ENCODE measurements at regions not wholly inside any gene's neighbourhood (a gene's known extent, or its start where the extent isn't known, plus 50 kb on each side); places are given as distances from the start of the nearest gene placed in this dataset.

DNA sequence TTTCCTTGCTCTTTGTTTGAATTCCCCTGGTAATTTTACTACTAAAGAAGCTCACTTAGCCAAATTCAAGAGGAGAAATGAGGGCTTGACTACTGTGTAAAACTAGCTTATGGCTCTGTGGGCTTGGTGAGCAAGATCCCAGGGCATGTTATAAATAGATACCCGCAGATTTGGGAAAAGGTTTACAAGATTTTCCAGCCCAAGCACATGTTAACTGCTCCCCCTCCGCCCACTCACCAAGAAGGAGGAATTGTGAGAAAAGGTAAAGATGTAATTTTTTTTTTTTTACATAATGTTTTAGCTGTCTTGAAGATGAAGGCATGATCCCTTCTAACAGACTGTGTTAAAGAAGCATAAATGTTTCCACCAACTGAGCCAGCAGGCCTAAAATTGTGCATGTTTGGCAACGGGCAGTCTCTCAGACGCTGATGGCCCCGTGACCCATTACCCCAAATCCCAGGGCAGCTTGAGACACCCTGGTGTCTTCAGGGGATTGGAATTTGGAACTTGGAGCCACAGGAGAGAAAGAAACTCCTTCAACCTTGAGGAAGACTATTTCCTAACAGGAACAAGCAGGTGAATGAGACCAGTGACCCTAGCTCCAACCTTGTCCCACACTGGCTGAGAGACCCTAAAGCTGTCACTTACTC, 429.8 kb upstream of the CELF2 start:
- no peak for FAIRE-seq

DNA sequence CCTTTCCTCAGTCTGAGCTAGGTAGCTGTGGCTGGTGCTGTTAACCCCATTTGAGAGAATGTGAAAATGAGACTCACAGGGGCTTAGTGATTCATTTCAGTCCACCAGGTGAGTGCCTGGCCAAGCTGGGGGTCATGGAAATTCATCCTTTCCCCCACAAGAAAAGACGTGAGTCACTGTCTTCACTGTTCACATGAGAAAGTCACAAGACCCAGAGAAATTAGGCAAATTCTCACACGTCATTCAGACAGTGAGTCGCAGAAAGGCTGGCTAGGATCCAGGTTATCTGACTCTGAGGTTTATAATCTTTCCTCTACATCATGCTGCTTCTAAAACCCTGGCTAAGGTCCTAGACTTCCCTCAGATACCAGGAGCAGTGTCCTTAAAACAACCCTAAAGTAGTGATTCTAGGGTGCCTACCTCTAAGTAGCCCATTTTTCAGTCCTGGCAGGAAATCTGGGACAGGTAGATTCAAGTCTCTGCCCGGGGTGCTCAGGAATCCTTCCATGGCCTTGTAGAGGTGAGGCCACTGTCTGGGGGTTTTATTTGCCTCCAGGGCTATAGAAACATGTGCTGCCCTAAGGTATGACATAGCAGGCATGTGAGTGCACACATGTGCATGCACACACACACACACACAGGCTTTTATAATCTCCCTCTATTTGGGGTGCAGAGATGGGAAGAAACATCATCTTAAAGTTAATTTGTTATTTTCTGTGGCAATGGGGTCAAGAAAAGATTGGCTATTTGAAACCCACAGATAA, 427.9 kb upstream of the CELF2 start:
- no peak for FAIRE-seq

DNA sequence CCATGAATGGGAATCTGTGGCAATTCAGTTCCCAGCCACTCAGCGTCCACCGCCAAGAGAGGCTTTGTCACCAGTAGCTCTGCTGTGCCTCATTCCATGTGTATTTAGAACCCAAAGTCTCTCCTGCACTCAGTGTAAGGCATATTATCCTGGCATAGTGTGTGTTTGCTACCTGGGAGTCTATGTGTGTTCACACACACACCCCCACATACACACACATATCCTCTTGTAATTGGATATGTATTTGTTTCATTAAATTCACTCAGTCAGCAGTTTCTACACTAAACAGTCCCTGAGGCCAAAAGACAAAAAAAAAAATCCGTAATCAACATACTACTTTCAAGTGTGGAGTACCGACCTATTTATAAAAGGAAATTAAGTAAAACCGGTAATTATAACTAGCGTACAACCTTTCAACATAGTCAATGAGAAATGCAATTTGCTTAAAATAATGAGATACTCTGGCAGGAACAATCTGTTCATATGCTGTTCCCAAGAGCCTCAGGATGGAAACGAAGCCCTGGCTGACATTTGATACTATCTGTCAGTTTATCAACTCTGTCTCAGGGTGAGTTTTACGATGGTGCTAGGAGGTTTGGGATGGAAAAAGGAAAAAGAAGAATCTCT, 425.8 kb upstream of the CELF2 start:
- FAIRE-seq, result no peak

DNA sequence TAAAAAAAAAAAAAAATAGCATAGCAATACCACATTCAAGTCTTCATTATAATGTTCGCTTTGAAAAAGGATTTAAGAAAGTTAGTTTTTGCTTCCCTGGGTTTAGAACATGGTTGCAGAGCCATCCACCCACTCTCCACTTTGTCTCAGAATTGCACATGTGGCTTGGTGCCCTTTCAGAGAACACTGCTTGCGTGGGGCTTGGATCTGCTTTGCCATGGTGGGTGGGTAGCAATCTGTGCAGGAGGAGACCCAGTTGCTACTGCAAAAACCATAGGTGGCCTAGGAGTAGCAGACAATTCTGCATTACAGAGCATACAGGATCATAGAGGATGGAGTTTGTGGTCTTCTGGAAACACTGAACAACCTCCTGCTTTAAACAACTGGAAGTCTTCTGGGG, 421.4 kb upstream of the CELF2 start:
- FAIRE-seq, result no peak

DNA sequence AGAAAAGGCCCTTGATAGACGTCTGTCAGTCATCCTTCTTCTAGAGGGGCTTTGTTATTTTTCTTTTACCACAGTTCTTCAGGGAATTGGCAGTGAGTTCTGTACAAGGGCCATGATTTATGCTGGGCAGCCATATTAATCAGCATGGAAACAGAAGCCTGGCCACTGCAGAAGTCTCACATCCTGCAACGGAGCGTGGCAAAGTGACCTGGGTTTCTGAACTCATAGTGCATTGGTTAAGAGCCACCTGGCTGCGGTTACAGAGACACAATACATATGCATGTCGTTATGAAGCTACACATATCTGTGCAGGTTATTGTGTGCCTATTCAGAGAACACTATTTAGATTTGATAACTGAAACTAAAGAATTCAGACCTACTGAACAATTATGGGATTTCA, 419.4 kb upstream of the CELF2 start:
- FAIRE-seq, result no peak

DNA sequence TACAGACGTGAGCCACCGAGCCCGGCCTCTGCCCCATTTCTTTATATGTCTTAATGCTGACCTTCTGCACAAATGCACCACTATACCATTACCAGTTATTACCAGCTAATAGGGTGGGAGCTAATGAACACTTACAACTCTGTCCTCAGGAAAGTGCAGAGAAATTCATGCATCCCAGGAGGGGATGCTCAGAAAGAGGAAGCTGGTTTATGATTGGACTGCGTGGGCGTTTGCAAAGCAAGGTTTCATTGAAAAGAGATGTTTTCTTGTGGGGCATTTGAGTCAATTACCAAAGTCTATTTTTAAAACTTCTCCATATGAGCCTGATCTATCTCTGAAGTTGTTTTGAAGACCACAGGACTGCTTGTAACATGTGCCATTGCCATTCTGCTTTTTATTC, 417.7 kb upstream of the CELF2 start:
- FAIRE-seq, result no peak

DNA sequence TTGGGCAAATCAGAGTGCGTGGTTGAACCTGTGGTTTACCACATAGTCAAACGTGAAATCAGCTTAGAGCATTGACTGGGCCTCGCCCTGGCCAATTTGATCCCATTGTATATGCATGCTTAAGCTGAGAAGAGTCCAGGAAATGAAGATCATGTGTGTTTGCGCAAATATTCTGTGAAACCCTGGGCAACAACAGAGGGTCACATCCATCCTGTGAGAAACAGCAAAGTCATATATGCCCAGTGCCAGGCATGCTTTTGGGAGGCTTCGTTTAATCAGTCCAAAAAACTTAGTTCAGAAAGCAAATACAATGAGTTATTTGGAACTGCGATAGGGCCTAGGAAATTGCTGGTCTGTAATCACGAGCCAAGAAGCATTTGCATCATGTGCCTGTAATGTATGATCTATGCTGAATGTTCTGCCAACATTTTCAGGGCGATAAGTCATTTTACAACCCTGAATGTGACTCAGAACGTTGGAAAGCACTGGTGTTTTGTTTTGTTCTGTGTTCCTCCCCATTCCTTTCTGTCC, 412.1 kb upstream of the CELF2 start:
- FAIRE-seq, result no peak

DNA sequence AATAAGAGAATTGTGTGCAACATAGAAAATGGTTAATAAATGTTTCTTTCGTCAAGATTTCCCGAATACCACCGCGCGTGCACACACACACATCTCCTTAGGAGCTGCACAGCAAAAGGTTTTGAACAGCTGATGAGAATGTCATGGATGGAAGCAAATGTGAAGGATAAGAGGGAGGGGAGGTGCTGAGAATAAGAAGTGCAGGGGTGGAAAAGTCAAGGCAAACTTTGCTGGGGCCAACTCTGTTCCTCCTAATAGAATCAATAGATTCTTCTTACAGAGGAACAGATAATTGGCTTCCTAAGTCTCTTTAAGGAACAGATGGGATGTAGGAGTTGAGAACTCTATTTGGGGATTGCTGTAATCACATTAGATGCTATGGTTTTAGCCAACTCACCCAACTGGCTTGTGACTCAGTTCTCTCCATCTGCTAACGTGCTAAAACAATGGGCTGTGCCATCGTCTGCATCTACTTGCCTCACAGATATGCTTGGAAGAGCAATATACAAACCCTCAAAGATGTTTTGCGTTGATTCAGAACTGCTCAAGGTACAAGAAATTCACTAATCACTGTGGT, 408.2 kb upstream of the CELF2 start:
- no peak for FAIRE-seq

DNA sequence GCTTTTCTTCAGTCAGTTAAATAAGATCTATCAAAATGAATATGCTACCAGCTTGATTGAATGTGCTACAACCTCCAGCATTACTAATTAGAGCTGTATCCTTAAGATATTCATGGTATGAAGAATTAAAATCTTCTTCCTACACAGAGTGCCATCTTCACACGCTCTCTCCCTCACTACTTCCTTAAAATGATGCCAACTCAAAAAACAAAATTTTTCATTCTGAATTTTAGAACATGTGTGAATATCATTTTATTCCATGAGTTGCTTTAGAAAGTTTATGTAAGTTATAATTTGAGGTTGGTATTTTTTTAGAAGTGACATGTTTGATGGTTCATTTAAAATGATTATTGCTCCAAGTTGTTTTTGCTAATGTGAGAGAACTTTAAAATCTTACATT, 407.5 kb upstream of the CELF2 start:
- FAIRE-seq, result no peak

DNA sequence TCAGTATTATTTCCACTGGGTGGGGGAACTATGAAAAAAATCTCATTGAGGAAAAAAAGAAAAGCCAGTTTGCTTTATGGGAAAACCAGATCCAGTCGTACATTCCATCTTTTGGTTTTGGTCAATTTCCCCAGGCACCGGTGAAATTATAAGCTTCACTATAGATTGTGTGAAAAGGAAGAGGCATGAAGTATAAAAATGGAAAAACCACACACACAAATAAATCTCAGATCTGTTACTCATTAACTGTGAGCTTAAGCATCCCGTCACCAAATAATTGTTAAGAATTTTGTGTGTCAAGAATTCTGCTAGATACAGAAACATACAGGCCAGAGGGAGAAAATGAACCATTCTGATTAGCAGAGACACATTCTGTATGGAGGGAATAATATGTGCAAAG, 405.5 kb upstream of the CELF2 start:
- FAIRE-seq, result no peak

DNA sequence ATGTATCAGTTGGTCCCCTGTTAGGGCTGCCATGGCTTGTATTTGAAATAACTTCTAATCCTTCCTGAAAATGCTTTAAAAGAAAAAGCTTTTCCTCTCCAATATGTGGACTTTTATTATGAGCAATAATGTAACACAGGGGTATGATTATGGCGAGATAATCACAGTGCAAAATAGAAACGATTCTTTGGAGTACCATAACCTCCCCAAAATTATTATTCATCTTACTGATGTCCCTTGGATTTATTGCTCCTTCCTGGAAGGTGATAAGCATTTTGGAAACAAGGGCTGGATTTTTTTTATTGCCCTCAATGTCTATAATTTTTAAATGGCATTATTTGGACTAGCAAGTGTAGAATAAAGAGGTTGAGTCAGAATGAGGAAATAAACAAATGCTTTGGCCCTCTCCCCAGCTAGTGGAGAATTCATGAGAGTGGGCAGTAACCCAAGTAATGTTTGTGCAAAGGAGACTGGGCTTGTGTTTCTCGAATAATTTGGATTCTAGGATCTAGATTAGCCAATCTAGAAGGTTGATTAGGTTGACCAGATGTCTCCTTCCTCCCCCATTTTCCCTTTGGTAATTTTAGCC, 403.9 kb upstream of the CELF2 start:
- peak; percentile 50 for FAIRE-seq

DNA sequence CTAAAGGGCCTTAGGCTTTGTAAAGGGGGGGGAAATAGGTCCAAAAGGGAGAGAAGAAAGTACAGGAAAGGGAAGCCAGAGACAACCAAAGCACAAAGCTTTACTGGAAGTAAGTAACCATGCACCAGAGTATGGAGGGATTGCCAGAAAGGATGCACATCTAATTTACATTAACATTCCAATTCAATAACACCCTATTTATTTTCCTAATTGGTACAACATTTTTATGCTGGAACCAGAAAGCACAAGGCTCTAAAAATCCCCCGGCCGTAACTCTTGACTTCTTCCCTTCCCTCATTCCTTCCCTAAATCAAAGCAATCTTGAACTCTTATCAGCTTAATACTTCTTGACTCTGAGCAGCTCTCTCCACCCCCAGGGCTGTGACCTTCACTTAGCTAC, 400.0 kb upstream of the CELF2 start:
- FAIRE-seq, result no peak

DNA sequence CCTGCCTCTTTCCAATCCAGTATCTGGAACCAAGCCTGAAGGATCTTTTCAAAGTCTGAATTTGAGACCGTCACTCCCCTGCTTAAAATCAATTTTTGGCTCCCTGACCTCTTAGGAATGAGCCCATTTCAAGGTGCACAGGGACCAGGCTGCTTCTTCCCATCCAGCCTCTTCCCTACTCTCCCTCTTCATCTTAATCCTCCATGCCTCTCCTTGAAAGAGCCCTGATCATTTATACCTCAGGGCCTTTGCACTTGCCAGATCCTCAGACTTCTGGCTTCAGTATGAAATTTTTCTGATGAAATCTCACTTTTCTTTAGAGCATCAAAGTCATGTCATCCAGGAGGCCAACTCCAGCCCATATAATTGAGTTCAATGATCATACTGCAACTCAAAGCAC, 399.5 kb upstream of the CELF2 start:
- no peak for FAIRE-seq

DNA sequence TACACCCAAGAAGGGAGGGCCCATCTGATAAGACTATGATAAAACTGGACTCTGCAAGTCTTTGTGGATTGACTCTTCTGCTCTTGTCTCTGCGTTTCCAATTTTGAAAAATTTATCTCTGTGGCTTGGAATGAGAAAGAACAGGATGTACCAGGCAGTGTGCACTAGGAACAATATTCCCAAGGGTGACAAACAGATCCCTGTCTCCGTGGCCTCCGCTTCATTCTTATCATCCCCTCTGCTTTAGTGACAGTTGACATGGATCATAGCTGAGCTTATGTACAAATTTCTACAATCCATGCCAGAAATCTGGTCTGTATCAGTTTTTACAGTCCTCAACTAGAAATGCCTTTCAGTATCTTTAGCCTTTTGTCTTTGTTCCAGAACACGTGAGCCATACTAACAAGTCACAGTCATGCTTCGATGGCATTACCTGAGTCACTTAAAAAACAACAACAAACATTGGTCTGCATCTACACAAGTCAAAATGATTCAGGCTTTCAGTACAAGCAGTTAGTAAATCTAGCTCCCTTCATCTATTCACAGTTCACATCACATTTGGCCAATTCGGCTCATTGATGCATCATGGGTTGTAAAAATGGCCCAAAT, 393.6 kb upstream of the CELF2 start:
- no peak for FAIRE-seq

DNA sequence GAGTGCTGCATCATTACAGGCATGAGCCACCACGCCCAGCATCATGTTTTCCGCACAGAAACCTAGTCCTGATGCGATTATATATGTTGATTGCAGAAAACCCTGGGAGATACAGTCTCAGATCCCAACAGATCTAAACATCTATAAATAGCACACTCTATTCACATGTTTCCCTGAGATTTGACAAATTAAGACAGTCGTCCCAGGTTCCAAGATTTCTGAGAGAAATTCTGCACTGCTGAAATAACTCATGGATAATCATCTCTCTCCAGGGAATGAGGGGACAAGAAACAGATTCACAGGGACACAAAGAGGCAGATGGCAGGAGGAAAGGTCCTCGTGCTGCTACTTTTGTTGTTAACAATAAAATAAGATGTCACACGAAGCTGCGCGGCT, 393.1 kb upstream of the CELF2 start:
- FAIRE-seq, result no peak

DNA sequence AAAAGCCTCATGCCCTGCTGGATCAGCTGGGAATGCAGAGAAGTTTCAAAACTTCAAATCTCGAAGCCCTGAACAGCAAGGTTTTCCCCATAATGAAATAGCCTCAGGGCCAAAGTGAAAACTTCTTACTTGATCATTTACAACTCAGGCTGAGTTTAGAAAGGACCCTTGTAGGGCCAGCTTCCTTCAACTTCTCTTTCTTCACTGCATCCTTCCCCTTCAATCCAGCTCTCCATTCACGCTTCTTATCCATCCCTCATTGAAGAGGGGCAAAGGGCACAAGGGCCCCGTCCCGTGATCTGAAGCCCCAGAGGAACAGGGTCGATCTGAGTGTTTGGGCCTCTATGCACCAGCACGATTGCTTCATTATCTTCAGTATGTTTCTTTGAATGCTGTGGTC, 392.2 kb upstream of the CELF2 start:
- no peak for FAIRE-seq

DNA sequence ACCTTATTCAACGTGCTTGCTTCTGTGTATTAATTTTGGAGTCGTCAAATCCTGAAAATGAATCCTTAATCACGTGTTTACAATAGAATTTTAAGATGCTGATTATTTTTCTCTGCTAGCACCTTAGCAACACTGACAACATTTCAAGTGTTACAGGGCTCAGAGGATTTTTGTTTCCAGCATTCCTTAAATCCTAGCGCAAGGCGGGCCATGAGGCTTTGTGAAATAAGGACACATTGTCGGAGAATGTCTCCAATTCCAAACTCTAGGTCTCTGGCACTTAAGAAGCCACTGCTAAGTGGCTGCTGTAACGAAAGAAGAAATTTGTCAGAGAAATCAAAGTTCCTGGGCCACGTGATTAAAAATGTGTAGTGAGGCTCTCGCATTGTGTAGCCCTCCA, 390.9 kb upstream of the CELF2 start:
- no peak for FAIRE-seq

DNA sequence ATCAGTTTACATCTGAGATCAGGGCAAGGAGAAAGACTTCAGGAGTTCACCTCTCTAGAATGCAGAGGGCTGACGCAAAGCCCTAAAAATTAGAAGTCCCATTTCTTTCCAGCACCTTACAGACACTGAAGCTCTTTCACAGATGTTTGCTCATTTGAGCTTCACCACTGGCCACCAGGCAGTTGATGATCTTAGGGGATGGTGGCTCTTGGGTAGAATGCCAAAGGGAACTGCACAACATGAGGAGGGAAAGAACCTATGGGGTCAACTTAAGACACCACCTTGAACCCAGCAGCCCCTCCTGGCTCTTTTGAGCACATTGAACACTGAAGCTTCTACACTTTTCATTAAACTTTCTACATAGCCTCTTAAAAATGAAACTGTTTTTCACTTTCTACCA, 390.3 kb upstream of the CELF2 start:
- no peak for FAIRE-seq

DNA sequence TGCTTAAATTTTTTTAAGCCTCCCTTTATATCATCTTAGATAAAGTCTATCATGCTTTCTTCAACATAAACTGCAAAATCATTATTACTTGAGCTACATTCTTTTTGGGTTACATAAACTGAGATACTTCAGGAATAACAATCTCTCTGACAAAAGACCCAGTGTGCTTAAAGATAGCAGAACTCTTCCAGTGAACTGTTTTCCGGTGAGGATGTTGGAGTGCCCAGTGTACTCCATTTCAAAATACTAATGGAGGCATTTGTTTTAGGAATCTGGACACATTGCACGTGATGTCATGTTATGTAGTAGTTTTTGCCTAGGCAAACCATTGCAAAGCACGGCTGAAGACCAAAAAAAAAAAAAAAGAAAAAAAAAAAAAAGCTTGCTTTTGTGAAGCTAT, 388.2 kb upstream of the CELF2 start:
- FAIRE-seq, result no peak

DNA sequence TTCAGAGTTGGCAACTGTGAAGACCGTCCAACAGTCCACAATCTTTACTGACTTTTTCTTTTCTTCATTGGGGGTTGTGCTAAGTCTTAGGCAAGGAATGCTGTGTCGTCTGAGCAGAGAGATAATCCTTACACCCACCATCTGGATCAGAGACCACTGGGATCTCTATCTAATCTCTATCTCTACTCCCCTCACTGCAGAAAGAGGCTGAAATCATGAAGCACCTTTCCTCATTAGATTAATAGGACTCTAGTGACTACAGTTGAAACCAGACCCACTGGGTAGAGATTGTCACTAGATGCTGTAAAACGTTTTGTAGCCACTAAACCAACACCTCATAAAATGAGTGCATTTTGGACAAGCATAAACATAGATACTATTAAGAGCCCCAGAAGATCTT, 387.4 kb upstream of the CELF2 start:
- no peak for FAIRE-seq

DNA sequence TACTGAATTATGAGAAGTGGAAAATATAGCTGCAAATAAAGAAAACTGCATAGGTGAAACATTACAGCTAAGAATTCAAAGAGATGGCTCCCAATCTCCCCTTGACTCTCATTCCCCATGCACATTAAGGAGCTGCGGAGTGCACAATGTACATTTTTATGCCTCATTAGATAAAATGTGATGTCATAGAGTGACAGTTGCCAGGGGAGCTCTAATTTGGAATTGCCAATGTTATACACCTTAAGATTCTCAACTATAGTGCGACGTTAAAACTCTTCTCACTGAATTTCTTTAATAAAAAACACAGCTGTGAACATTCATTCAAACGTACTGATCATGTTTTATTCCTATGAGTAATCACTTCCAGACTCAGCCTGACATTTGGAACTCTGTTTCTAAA, 386.9 kb upstream of the CELF2 start:
- no peak for FAIRE-seq

DNA sequence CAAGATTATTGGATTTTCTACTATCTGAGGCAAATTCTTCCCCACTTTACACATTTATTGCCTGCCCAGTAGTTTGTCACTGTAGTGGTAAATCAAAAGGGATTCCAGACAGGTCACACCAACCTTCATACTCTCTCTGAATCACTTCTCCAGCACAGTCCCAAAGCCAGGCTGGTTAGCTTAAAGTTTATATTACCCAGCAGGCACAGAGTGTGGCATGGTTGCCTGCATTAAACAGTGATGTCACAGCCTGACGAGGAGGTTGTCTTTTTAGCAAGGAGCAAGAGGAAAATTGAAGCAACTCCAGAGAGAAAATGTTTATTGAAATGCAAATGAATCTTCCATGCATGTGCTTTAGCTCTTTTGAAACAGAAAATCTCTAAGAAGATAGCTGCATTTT, 375.5 kb upstream of the CELF2 start:
- FAIRE-seq, result no peak

DNA sequence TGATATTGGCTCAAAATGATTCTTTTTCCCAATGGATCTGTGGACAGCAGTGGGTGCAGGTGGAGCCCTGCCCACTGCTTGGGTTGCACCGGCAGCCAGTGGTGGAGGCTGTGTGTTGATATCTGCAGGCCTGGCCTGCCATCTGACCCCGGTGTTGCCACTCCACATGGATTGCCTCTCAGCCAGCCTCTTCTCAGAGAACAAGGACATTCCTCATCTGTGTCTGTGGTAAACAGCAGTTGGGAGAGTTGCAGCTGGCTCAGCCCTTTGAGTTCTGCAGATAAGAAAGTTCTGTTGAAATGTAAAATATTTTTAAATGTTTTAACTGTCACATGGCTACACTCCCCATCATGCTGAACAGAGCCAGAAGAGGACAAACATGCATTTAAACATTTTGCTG, 374.9 kb upstream of the CELF2 start:
- peak; percentile 69 for FAIRE-seq
